Lung (tissue), 11 donors: ENCODE measurements at regions not wholly inside any gene's neighbourhood (a gene's known extent, or its start where the extent isn't known, plus 50 kb on each side); places are given as distances from the start of the nearest gene placed in this dataset.

Experiments used
- ATAC-seq: fragments of 200-7000 bp; cut with Tn5 transposase; one replicate; pipeline ENCODE4 v1.9.1; 2020; ENCODE audit warnings: moderate number of reproducible peaks; ENCODE audit not compliant: insufficient read depth, low FRiP score
- DNase-seq, 3 donors: peaks; one replicate each; pipeline ENCODE4 v3.0.0-alpha.2; 2013 to 2017
- H3K27ac ChIP-seq, 2 donors: one replicate each; pipeline ENCODE4 v1.5.1; 2013; ENCODE audit warnings: mild to moderate bottlenecking in 2 of 2, moderate library complexity in 2 of 2, control low read depth in 1 of 2, inconsistent platforms in 1 of 2, low read depth in 1 of 2, low read length in 1 of 2
- H3K27me3 ChIP-seq, 3 donors: one replicate each; pipeline ENCODE4 v1.5.1; 2013; ENCODE audit warnings: low read length in 2 of 3; ENCODE audit not compliant: control insufficient read depth in 3 of 3, insufficient read depth in 3 of 3
- H3K36me3 ChIP-seq, 4 donors: one replicate each; pipeline ENCODE4 v1.5.1; 2013; ENCODE audit warnings: low read length in 4 of 4, mild to moderate bottlenecking in 1 of 4, moderate library complexity in 1 of 4; ENCODE audit not compliant: control insufficient read depth in 4 of 4, insufficient read depth in 4 of 4
- H3K4me1 ChIP-seq, 5 donors: one replicate each; pipeline ENCODE4 v1.5.1; 2013; ENCODE audit warnings: low read length in 5 of 5, mild to moderate bottlenecking in 2 of 5, moderate library complexity in 1 of 5; ENCODE audit not compliant: control insufficient read depth in 5 of 5, insufficient read depth in 5 of 5
- H3K4me3 ChIP-seq: one replicate; pipeline ENCODE4 v1.5.1; 2013; ENCODE audit warnings: mild to moderate bottlenecking, control low read depth, moderate library complexity
- H3K9ac ChIP-seq, 2 donors: one replicate each; pipeline ENCODE4 v1.5.1; 2013; ENCODE audit warnings: low read length in 2 of 2, control low read depth in 1 of 2; ENCODE audit not compliant: insufficient read depth in 1 of 2
- H3K9me3 ChIP-seq, 4 donors: one replicate each; pipeline ENCODE4 v1.5.1; 2013; ENCODE audit warnings: low read length in 3 of 4, mild to moderate bottlenecking in 1 of 4, moderate library complexity in 1 of 4; ENCODE audit not compliant: control insufficient read depth in 4 of 4, insufficient read depth in 3 of 4
- CTCF ChIP-seq: IDR thresholded peaks from 2 replicates; pipeline ENCODE4 v1.5.1; 2012; ENCODE audit warnings: mild to moderate bottlenecking; ENCODE audit errors: control extremely low read depth, extremely low read depth
- WGBS, 2 donors: extraction: QIAGEN DNeasy Blood & Tissue Kit; methylation state at CpG; one replicate each; pipeline ENCODE4 v1.1.7; 2013; 5-methylcytosine and 5-hydroxymethylcytosine counted together
- donor health status: control.
- donor health status: control.
- donor health status: Bipolar disorder and iron deficiency.
- donor health status: healthy.
- donor health status: DM: yes; HTN: yes; CAD: no.

GRCh38 chr18:41545091-41545888, 409.7 kb upstream of the PIK3C3 start:
- DNase-seq: no peak
- ATAC-seq: no peak
- H3K27me3 ChIP-seq: no peaks in the 10 kb centered on the region
- no peaks in the 10 kb centered on the region for H3K4me1 ChIP-seq
- H3K9me3 ChIP-seq: no peaks in the 10 kb centered on the region
- H3K27ac ChIP-seq: no peak overlapping the region
- TF ChIP-seq CTCF: no peak
- H3K9ac ChIP-seq: no peak overlapping the region
- 52 to 77% methylated on average over 2 of the region's 2 CpGs for WGBS, 2 donors
- no peaks in the 10 kb centered on the region for H3K36me3 ChIP-seq
- H3K4me3 ChIP-seq: no peak overlapping the region

- Histone ChIP-seq H3K9ac (no peak overlapping the region), H3K27ac (no peak overlapping the region), H3K4me1 (peaks cover 0 to 3% (median 0%) of the 10 kb centered on the region in 5 donors), H3K36me3 (no peaks in the 10 kb centered on the region), H3K27me3 (no peaks in the 10 kb centered on the region), H3K9me3 (no peaks in the 10 kb centered on the region), H3K4me3 (no peak overlapping the region)
- TF ChIP-seq CTCF: no peak
- ATAC-seq: no peak
- DNase-seq: no peak
- WGBS, 2 donors: 79 to 89% methylated on average over 1 of the region's 1 CpG
Measured at GRCh38 chr18:41543815-41544214, 411.2 kb upstream of the PIK3C3 start.

- WGBS, 2 donors: 78 to 79% methylated on average over 3 of the region's 3 CpGs
Measured at GRCh38 chr18:41540237-41540871, 414.7 kb upstream of the PIK3C3 start.

More at GRCh38 chr18:41540237-41540871, 414.7 kb upstream of the PIK3C3 start:
- no peaks in the 10 kb centered on the region for H3K27me3 ChIP-seq
- no peaks in the 10 kb centered on the region for H3K9me3 ChIP-seq
- no peak overlapping the region for H3K27ac ChIP-seq
- peaks cover 0 to 5% (median 2%) of the 10 kb centered on the region in 5 donors for H3K4me1 ChIP-seq
- no peak for TF ChIP-seq CTCF
- ATAC-seq (no peak), DNase-seq (no peak)
- H3K4me3 ChIP-seq: no peak overlapping the region
- H3K36me3 ChIP-seq: no peaks in the 10 kb centered on the region
- H3K9ac ChIP-seq: no peak overlapping the region
